HG03378 (cell line): ENCODE measurements at regions not wholly inside any gene's neighbourhood (a gene's known extent, or its start where the extent isn't known, plus 50 kb on each side); places are given as distances from the start of the nearest gene placed in this dataset.

Experiments
- ATAC-seq: cut with Tn5 transposase; IDR thresholded peaks from one replicate; pipeline ENCODE4 v1.9.1; 2021; ENCODE audit warnings: mild to moderate bottlenecking, moderate library complexity; ENCODE audit not compliant: unreplicated experiment

DNA sequence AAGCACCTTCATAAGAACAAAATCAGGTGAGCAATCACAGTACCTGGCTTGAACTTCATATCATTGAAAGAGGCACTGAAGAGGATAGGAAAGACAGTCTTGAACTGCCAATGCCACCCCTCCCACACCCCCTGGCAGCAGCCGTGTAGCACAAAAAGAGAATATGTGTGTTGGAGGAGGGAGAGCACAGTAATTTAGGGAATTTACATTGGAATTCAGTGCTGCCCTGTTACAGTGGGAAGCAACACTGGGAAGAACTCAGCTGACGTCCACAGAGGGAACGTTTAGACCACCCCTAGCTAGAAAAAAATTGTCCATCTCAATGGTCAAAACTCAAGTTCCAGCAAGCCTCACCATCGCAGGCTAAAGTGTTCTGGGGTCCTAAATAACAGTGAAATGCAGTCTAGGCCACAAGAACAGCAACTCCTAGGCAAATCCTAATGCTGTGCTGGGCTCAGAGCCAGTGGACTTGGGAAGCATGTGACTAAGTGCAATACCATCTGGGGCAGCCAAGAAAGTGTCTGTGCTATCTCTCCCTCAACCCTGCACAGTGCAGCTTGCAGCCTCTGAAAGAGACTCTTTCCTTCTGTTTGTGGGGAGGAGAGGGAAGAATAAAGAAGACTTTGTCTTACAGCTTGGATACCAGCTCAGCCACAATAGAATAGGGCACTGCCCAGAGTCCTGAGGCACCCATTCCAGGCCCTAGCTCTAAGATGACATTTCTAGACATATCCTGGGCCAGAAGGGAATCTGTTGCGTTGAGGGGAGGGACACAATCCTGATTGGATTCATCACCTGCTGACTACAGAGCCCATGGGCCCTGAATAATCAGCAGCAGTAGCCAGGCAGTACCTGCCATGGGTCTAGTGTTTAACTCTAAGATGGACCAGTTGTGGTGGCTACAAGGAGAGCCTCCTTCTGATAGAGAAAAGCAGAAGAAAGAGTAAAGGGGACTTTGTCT is 62.1 kb upstream of the VLDLR start:
- no peak for ATAC-seq

DNA sequence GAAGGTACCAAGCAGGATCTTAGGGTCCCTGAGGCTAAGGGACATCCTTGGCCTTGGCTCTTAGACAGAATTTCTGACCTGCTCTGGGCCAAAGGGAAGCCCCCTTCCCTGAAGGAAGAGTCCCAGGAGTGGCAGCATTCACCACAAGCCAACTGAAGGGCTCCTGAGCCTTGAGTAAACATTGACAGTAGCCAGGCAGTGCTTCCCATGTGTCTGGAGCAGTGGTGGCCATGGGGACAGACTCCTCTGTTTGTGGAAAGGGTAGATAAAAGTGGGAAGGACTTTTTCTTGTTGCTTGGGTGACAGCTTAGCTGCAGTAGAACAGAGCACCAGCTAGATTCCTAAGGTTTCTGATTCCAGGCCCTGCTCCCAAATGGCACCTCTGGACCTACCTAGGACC is 61.4 kb upstream of the VLDLR start:
- no peak for ATAC-seq

DNA sequence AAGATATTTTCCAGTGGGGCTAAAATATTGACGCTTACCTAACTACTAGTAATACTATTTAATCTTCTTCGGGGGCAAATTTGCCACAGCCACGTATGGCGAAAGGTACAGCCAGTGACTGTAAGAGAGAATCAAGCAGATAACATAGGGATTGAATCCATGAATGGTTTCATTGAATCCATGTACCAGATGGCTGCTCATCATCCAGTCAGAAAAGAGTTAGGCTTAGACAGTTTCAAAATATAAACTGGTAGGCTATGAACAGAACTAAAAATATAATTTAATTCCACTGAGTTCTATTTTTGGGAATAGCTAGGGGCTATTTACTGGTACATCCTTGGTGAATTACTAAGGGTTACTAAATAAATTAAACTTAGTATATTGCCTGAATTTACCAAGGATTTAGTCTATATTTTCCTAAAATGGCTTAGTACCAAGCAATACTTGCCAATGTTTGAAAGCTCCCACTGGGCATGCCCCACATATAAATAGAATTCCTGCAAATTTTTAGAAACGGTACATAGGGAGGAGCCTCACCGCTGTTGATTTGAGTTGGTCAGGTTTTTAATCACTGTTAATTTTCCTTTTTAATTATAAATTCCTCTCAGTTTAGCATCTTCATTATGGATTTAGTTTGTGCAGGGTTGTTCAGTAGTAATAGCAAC is 55.8 kb upstream of the VLDLR start:
- no peak for ATAC-seq

DNA sequence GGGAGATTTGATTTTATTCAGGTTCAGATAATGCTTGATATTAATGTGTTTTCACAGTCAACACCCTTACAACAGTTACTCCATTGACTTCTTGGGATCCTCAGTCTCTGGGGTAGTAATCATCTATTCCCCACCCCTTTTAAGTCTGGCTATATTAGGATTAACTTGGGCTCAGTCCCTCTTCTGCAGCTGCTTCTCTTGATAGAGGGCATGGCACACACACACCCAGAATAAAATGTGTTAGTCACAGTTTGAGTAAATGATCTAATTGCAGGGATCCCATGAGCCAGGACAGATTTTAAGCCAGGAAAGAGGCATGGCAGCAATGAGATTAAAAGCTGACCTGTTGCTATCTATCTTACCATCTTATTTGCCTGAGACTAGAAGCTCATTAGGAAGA is 53.7 kb upstream of the VLDLR start:
- no peak for ATAC-seq

DNA sequence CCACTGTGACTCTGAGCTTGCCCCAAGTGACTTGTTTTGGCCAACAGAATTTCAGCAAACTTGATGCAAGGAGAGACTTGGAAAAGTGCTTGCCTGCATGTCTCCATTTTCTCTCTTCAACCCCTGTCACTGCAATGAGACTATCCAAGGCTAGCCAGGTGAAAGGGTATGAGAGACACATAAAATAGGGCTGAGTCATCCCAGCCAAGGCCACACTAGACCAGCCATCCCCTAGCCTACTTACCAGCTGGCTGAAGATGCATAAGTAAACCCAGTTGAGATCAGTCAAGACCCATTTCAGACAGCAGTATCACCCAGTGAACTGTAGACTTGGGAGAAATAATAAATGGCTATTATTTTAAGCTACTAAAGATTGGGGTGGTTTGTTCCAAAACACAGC is 52.9 kb upstream of the VLDLR start:
- ATAC-seq: no peak

DNA sequence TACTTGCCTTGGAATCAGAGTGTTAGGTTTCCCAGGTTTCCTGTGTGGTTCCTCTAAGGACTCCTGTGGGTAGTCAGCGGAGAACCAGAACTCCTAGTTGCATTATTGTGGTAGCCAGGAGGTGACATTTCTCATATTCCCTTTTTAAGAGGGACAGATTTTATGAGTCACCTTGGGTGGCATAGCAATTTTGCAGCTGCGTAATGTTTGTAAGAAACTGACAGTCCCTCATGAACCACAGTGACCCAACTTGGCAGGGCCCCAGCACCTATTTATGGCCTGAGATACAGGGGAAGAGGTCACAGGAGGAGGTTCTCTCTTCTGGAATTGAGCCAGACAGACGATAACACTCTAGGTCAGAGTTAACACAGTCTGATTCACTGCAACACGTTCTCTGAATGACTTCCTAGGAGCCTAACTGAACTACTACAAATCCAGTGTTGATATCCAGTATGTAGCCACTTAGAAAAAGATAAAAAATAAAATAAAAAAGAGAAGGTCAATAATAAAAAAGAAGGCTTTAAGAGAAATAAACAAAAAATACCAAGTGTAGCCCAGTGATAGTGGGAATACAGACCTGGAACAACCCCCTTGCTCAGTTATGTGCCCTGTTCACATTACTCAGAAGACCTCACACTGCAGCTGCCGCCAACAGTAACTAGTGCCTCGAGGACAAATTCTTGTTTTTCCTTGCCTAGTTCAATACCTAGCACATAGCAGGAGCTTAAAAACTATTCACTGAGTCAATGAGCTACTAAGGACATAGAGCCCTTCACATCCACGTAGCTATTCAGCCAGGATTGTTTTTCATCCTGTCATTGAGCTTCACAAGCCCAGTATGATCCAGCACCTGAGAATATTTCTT is 50.7 kb upstream of the VLDLR start:
- peak; percentile 98 for ATAC-seq
